HepG2 (cell line): ENCODE measurements at regions not wholly inside any gene's neighbourhood (a gene's known extent, or its start where the extent isn't known, plus 50 kb on each side); places are given as distances from the start of the nearest gene placed in this dataset.

ENCODE experiments used
- KDM5A ChIP-seq: fragments of 200-600 bp; sonication (generic); IDR thresholded peaks from 2 replicates; pipeline ENCODE4 v1.7.0; 2018; ENCODE audit warnings: antibody characterized with exemption, mild to moderate bottlenecking, low read length, borderline replicate concordance
- MAFG ChIP-seq: sonication (generic); formaldehyde crosslinking; IDR thresholded peaks from 2 replicates; pipeline ENCODE4 v1.5.1; 2020; ENCODE audit warnings: mild to moderate bottlenecking, missing genetic modification reagents
- MYNN ChIP-seq: sonication (generic); formaldehyde crosslinking; IDR thresholded peaks from 2 replicates; pipeline ENCODE4 v1.4.0; 2020; ENCODE audit warnings: mild to moderate bottlenecking, low read depth, missing genetic modification reagents
- SP5 ChIP-seq: IDR thresholded peaks from 2 replicates; pipeline ENCODE4 v1.6.1; 2016; ENCODE audit warnings: low read depth, borderline replicate concordance
- ZNF232 ChIP-seq: sonication (generic); formaldehyde crosslinking; IDR thresholded peaks from 2 replicates; pipeline ENCODE4 v1.4.0; 2020; ENCODE audit warnings: missing genetic modification reagents, borderline replicate concordance
- ZNF878 ChIP-seq: sonication (generic); formaldehyde crosslinking; IDR thresholded peaks from 2 replicates; pipeline ENCODE4 v1.8.1; 2023; ENCODE audit warnings: mild to moderate bottlenecking, missing genetic modification reagents, moderate library complexity
- TF ChIP-seq, protein P1 (sequence below): sonication (generic); formaldehyde crosslinking; IDR thresholded peaks from 2 replicates; pipeline ENCODE4 v1.5.0; 2020; ENCODE audit warnings: mild to moderate bottlenecking, missing genetic modification reagents
- TF ChIP-seq, protein P2 (sequence below), 2 experiments: IDR thresholded peaks; 2 replicates each; pipeline ENCODE4 v1.6.1; 2011 to 2012; ENCODE audit warnings: low read length in 2 of 2, borderline replicate concordance in 1 of 2, low read depth in 1 of 2, mild to moderate bottlenecking in 1 of 2, moderate library complexity in 1 of 2
- TF ChIP-seq, protein P3 (sequence below): sonication (generic); formaldehyde crosslinking; IDR thresholded peaks from 2 replicates; pipeline ENCODE4 v1.9.0; 2022; ENCODE audit warnings: missing genetic modification reagents, mild to moderate bottlenecking, borderline replicate concordance
- TF ChIP-seq, protein P4 (sequence below): sonication (generic); formaldehyde crosslinking; IDR thresholded peaks from 2 replicates; pipeline ENCODE4 v1.5.0; 2020; ENCODE audit warnings: missing genetic modification reagents, mild to moderate bottlenecking, borderline replicate concordance

DNA sequence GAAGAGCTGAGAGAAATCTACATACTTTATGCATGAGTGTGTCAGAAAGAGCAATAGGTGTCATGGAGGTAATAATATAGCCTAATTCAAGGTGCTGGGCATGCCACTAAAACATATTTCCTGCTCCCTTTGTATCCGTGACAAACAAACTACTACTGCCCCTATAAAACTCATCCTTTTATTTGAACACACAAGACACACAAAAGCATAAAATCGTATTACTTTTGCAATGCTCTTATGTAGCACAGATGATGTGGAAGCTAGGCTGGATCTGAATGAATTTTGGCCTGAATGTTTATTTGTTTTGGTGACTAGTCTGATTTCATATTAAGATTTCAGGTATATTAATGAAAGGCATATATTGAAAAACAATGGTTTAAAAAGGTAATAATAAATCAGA, 239.3 kb upstream of the NEGR1 start (continued):
- TF ChIP-seq, protein P1, sequence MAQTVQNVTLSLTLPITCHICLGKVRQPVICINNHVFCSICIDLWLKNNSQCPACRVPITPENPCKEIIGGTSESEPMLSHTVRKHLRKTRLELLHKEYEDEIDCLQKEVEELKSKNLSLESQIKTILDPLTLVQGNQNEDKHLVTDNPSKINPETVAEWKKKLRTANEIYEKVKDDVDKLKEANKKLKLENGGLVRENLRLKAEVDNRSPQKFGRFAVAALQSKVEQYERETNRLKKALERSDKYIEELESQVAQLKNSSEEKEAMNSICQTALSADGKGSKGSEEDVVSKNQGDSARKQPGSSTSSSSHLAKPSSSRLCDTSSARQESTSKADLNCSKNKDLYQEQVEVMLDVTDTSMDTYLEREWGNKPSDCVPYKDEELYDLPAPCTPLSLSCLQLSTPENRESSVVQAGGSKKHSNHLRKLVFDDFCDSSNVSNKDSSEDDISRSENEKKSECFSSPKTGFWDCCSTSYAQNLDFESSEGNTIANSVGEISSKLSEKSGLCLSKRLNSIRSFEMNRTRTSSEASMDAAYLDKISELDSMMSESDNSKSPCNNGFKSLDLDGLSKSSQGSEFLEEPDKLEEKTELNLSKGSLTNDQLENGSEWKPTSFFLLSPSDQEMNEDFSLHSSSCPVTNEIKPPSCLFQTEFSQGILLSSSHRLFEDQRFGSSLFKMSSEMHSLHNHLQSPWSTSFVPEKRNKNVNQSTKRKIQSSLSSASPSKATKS (CRISPR knock-in tag): no peak
- TF ChIP-seq SP5 (CRISPR knock-in tag) (no peak), KDM5A (no peak), ZNF232 (CRISPR knock-in tag) (no peak), MAFG (CRISPR knock-in tag) (no peak), MYNN (CRISPR knock-in tag) (no peak), ZNF878 (no peak)
- TF ChIP-seq, protein P2, sequence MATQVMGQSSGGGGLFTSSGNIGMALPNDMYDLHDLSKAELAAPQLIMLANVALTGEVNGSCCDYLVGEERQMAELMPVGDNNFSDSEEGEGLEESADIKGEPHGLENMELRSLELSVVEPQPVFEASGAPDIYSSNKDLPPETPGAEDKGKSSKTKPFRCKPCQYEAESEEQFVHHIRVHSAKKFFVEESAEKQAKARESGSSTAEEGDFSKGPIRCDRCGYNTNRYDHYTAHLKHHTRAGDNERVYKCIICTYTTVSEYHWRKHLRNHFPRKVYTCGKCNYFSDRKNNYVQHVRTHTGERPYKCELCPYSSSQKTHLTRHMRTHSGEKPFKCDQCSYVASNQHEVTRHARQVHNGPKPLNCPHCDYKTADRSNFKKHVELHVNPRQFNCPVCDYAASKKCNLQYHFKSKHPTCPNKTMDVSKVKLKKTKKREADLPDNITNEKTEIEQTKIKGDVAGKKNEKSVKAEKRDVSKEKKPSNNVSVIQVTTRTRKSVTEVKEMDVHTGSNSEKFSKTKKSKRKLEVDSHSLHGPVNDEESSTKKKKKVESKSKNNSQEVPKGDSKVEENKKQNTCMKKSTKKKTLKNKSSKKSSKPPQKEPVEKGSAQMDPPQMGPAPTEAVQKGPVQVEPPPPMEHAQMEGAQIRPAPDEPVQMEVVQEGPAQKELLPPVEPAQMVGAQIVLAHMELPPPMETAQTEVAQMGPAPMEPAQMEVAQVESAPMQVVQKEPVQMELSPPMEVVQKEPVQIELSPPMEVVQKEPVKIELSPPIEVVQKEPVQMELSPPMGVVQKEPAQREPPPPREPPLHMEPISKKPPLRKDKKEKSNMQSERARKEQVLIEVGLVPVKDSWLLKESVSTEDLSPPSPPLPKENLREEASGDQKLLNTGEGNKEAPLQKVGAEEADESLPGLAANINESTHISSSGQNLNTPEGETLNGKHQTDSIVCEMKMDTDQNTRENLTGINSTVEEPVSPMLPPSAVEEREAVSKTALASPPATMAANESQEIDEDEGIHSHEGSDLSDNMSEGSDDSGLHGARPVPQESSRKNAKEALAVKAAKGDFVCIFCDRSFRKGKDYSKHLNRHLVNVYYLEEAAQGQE (IDR thresholded peaks at IDR 0.05; ENCODE audit: borderline replicate concordance in 1 of 2, low read depth in 1 of 2, low read length in 2 of 2): no peak
- TF ChIP-seq, protein P3, sequence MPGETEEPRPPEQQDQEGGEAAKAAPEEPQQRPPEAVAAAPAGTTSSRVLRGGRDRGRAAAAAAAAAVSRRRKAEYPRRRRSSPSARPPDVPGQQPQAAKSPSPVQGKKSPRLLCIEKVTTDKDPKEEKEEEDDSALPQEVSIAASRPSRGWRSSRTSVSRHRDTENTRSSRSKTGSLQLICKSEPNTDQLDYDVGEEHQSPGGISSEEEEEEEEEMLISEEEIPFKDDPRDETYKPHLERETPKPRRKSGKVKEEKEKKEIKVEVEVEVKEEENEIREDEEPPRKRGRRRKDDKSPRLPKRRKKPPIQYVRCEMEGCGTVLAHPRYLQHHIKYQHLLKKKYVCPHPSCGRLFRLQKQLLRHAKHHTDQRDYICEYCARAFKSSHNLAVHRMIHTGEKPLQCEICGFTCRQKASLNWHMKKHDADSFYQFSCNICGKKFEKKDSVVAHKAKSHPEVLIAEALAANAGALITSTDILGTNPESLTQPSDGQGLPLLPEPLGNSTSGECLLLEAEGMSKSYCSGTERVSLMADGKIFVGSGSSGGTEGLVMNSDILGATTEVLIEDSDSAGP: no peak
- TF ChIP-seq, protein P4, sequence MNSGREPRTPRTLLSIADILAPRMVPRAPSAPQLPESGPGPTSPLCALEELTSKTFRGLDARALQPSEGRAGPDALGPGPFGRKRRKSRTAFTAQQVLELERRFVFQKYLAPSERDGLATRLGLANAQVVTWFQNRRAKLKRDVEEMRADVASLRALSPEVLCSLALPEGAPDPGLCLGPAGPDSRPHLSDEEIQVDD: no peak
